Endothelial cell of umbilical vein (primary cell): ENCODE measurements at regions not wholly inside any gene's neighbourhood (a gene's known extent, or its start where the extent isn't known, plus 50 kb on each side); places are given as distances from the start of the nearest gene placed in this dataset.

Source experiments
- EZH2 ChIP-seq: IDR thresholded peaks from 2 replicates; pipeline ENCODE4 v1.6.1; 2012; ENCODE audit warnings: borderline replicate concordance, low read depth, mild to moderate bottlenecking, moderate library complexity, low read length, inconsistent platforms; ENCODE audit not compliant: severe bottlenecking
- FOS ChIP-seq: IDR thresholded peaks from 2 replicates; pipeline ENCODE4 v1.6.1; 2011; ENCODE audit warnings: mild to moderate bottlenecking, low read length, moderate library complexity, borderline replicate concordance; ENCODE audit not compliant: insufficient read depth
- GATA2 ChIP-seq: IDR thresholded peaks from 2 replicates; pipeline ENCODE4 v1.7.0; 2011; ENCODE audit warnings: low read depth, mild to moderate bottlenecking, moderate library complexity, mixed read lengths, low read length; ENCODE audit not compliant: insufficient read length, insufficient read depth
- JUN ChIP-seq: IDR thresholded peaks from 2 replicates; pipeline ENCODE4 v1.6.1; 2011; ENCODE audit warnings: borderline replicate concordance, low read depth; ENCODE audit not compliant: insufficient read length, insufficient read depth
- MAX ChIP-seq: IDR thresholded peaks from 2 replicates; pipeline ENCODE4 v1.6.1; 2011; ENCODE audit not compliant: insufficient read depth, insufficient read length
- MYC ChIP-seq: IDR thresholded peaks from one replicate; pipeline ENCODE4 v1.6.1; 2011; ENCODE audit warnings: mild to moderate bottlenecking, low read depth, low read length
- POLR2A ChIP-seq: IDR thresholded peaks from 2 replicates; pipeline ENCODE4 v1.6.1; 2012; ENCODE audit warnings: low read depth, mild to moderate bottlenecking, control low read depth, low read length
- POLR2AphosphoS5 ChIP-seq: IDR thresholded peaks from 2 replicates; pipeline ENCODE4 v1.6.1; 2012; ENCODE audit warnings: low read depth, mild to moderate bottlenecking, control low read depth, low read length, moderate library complexity; ENCODE audit not compliant: insufficient read depth
- TF ChIP-seq, protein P1 (sequence below), 2 donors: IDR thresholded peaks; 1 replicate in 1 of 2; 2 replicates in 1 of 2; pipeline ENCODE4 v1.5.1; 2011; ENCODE audit warnings: low read length in 2 of 2, mild to moderate bottlenecking in 2 of 2, moderate library complexity in 2 of 2, control low read depth in 1 of 2, inconsistent platforms in 1 of 2, low read depth in 1 of 2; ENCODE audit not compliant: insufficient read depth in 1 of 2; ENCODE audit errors: extremely low read depth in 1 of 2

GRCh38 chr18:998936-999335, 94.3 kb downstream of the ADCYAP1 start:
- TF ChIP-seq, protein P1, sequence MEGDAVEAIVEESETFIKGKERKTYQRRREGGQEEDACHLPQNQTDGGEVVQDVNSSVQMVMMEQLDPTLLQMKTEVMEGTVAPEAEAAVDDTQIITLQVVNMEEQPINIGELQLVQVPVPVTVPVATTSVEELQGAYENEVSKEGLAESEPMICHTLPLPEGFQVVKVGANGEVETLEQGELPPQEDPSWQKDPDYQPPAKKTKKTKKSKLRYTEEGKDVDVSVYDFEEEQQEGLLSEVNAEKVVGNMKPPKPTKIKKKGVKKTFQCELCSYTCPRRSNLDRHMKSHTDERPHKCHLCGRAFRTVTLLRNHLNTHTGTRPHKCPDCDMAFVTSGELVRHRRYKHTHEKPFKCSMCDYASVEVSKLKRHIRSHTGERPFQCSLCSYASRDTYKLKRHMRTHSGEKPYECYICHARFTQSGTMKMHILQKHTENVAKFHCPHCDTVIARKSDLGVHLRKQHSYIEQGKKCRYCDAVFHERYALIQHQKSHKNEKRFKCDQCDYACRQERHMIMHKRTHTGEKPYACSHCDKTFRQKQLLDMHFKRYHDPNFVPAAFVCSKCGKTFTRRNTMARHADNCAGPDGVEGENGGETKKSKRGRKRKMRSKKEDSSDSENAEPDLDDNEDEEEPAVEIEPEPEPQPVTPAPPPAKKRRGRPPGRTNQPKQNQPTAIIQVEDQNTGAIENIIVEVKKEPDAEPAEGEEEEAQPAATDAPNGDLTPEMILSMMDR (IDR thresholded peaks at IDR 0.05; ENCODE audit: extremely low read depth in 1 of 2, insufficient read depth in 1 of 2, low read depth in 1 of 2, low read length in 2 of 2) = no peak
- TF ChIP-seq EZH2 = no peak
- TF ChIP-seq POLR2AphosphoS5 = no peak
- TF ChIP-seq POLR2A = no peak
- no peak for TF ChIP-seq FOS
- TF ChIP-seq GATA2 = no peak
- TF ChIP-seq MAX = no peak
- no peak for TF ChIP-seq MYC
- no peak for TF ChIP-seq JUN
